Trophoblast cell (in vitro differentiated cells and primary cell): ENCODE measurements at regions not wholly inside any gene's neighbourhood (a gene's known extent, or its start where the extent isn't known, plus 50 kb on each side); places are given as distances from the start of the nearest gene placed in this dataset.

Source experiments
- DNase-seq, 2 donors: peaks; one replicate each; pipeline ENCODE4 v3.0.0-alpha.2; 2016
- H2AFZ ChIP-seq: 2 replicates; pipeline ENCODE4 v1.6.1; 2013; ENCODE audit warnings: low read length, moderate library complexity, mild to moderate bottlenecking; ENCODE audit not compliant: insufficient read depth, poor library complexity
- H2AK5ac ChIP-seq: 2 replicates; pipeline ENCODE4 v1.6.1; 2013; ENCODE audit warnings: mild to moderate bottlenecking, low read length
- H2BK120ac ChIP-seq: 2 replicates; pipeline ENCODE4 v1.6.1; 2013; ENCODE audit warnings: low read length, mild to moderate bottlenecking, moderate library complexity; ENCODE audit not compliant: insufficient read depth, poor library complexity
- H2BK12ac ChIP-seq: 2 replicates; pipeline ENCODE4 v1.6.1; 2013; ENCODE audit warnings: mild to moderate bottlenecking, low read length, moderate library complexity
- H2BK5ac ChIP-seq: 2 replicates; pipeline ENCODE4 v1.6.1; 2013; ENCODE audit warnings: low read length, low read depth, moderate library complexity, mild to moderate bottlenecking; ENCODE audit not compliant: poor library complexity
- H3K14ac ChIP-seq: 2 replicates; pipeline ENCODE4 v1.6.1; 2013; ENCODE audit warnings: mild to moderate bottlenecking, low read length
- H3K18ac ChIP-seq: 2 replicates; pipeline ENCODE4 v1.6.1; 2013; ENCODE audit warnings: mild to moderate bottlenecking, low read length
- H3K23ac ChIP-seq: 2 replicates; pipeline ENCODE4 v1.6.1; 2013; ENCODE audit warnings: low read length
- H3K27ac ChIP-seq: 2 replicates; pipeline ENCODE4 v1.5.1; 2013; ENCODE audit warnings: low read depth, mild to moderate bottlenecking, inconsistent platforms, low read length, moderate library complexity
- H3K27me3 ChIP-seq: 2 replicates; pipeline ENCODE4 v1.6.1; 2013; ENCODE audit warnings: inconsistent platforms, mild to moderate bottlenecking, low read length, moderate library complexity; ENCODE audit not compliant: insufficient read depth
- H3K36me3 ChIP-seq, 2 experiments: 1 replicate in 1 of 2; 2 replicates in 1 of 2; pipeline ENCODE4 v1.6.1; 2013; ENCODE audit warnings: low read length in 2 of 2, mild to moderate bottlenecking in 2 of 2, moderate library complexity in 1 of 2; ENCODE audit not compliant: insufficient read depth in 2 of 2, control insufficient read depth in 1 of 2
- H3K4ac ChIP-seq: 2 replicates; pipeline ENCODE4 v1.6.1; 2013; ENCODE audit warnings: low read depth, mild to moderate bottlenecking, low read length, moderate library complexity
- H3K4me1 ChIP-seq, 2 experiments: 1 replicate in 1 of 2; 2 replicates in 1 of 2; pipeline ENCODE4 v1.6.1; 2013; ENCODE audit warnings: low read length in 2 of 2, mild to moderate bottlenecking in 2 of 2, moderate library complexity in 1 of 2; ENCODE audit not compliant: insufficient read depth in 2 of 2, control insufficient read depth in 1 of 2
- H3K4me2 ChIP-seq: 2 replicates; pipeline ENCODE4 v1.6.1; 2013; ENCODE audit warnings: inconsistent platforms, mild to moderate bottlenecking, low read length, moderate library complexity
- H3K4me3 ChIP-seq: 2 replicates; pipeline ENCODE4 v1.5.1; 2013; ENCODE audit warnings: mild to moderate bottlenecking, low read depth, low read length, inconsistent platforms
- H3K79me1 ChIP-seq: one replicate; pipeline ENCODE4 v1.6.1; 2013; ENCODE audit warnings: low read length
- H3K79me2 ChIP-seq: 2 replicates; pipeline ENCODE4 v1.6.1; 2013; ENCODE audit warnings: low read length, mild to moderate bottlenecking; ENCODE audit not compliant: control insufficient read depth, insufficient read depth, poor library complexity
- H3K9ac ChIP-seq: 2 replicates; pipeline ENCODE4 v1.6.1; 2013; ENCODE audit warnings: mild to moderate bottlenecking, low read length
- H3K9me3 ChIP-seq: 2 replicates; pipeline ENCODE4 v1.6.1; 2013; ENCODE audit warnings: low read depth, mild to moderate bottlenecking, control low read depth, inconsistent platforms, low read length; ENCODE audit not compliant: insufficient read depth
- H4K12ac ChIP-seq: 2 replicates; pipeline ENCODE4 v1.6.1; 2013; ENCODE audit warnings: low read depth, mild to moderate bottlenecking, low read length, moderate library complexity
- H4K8ac ChIP-seq: 2 replicates; pipeline ENCODE4 v1.6.1; 2013; ENCODE audit warnings: low read depth, mild to moderate bottlenecking, low read length, moderate library complexity
- H4K91ac ChIP-seq: one replicate; pipeline ENCODE4 v1.6.1; 2013; ENCODE audit warnings: low read depth, mild to moderate bottlenecking, low read length, moderate library complexity
- WGBS: extraction: QIAGEN DNeasy Blood & Tissue Kit; methylation state at CpG from one replicate; pipeline ENCODE4 v1.1.7; 2013; ENCODE audit warnings: missing lambda C conversion rate; ENCODE audit not compliant: insufficient read length, insufficient coverage; ENCODE audit errors: extremely low coverage; 5-methylcytosine and 5-hydroxymethylcytosine counted together

DNA sequence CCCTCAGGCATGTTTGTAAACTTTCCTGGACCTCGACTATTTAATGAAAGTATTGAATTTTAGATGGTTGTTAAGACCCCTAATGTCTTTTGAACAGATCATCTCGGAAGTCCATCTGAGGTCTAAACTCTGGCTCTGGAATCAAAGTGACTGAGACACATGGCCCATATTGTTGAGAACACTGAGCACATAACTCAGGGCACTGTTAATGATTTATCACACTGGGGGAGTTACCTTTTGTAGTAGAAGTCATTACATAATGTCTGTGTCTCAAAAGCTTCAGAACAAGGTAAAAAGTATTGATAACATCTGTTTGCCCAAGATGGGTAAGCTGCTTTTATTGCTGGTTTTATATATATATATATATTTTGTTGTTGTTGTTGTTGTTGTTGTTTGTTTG is 103.4 kb upstream of the HS3ST1 start:
- Histone ChIP-seq H3K23ac (no peak overlapping the region), H3K9ac (no peak overlapping the region), H3K9me3 (no peaks in the 10 kb centered on the region), H3K27me3 (no peaks in the 10 kb centered on the region), H3K27ac (no peak overlapping the region), H3K79me1 (no peaks in the 10 kb centered on the region), H4K8ac (no peak overlapping the region), H2AK5ac (no peak overlapping the region), H2BK5ac (no peak overlapping the region), H2BK120ac (no peak overlapping the region), H2AFZ (no peak overlapping the region), H3K4me2 (no peak overlapping the region), H3K14ac (no peak overlapping the region), H3K79me2 (no peaks in the 10 kb centered on the region), H3K36me3 (no peaks in the 10 kb centered on the region), H3K18ac (no peak overlapping the region), H4K91ac (no peak overlapping the region), H3K4ac (no peak overlapping the region), H3K4me3 (no peak overlapping the region), H4K12ac (no peak overlapping the region), H3K4me1 (no peaks in the 10 kb centered on the region), H2BK12ac (no peak overlapping the region)
- no peak for DNase-seq
- WGBS, result no CpG with 5 or more reads among the region's 2 CpGs

DNA sequence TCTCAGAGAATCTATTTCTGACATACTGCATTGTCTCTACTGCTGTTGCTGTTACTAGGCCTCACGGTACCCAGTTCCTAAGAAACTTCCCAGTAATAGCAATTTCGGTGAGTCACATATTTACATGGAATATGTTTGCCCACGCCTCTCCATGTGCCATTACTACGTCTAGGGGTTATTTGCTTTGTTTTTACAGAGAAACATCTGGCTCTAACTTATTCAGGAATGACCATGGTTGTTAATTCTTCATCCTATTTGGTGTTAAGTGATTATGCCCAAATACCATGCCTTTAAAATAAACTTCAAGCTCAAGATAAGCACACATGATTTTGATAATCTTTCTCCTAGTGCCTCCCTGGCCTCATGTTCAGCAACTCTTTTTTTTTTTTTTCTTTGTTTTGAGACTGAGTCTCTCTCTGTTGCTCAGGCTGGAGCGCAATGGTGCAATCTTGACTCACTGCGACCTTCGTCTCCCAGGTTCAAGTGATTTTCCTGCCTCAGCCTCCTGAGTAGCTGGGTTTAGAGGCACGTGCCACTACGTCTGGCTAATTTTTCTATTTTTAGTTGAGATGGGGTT is 101.0 kb upstream of the HS3ST1 start:
- Histone ChIP-seq H3K14ac (no peak overlapping the region), H3K18ac (no peak overlapping the region)
- no CpG with 5 or more reads among the region's 9 CpGs for WGBS

DNA sequence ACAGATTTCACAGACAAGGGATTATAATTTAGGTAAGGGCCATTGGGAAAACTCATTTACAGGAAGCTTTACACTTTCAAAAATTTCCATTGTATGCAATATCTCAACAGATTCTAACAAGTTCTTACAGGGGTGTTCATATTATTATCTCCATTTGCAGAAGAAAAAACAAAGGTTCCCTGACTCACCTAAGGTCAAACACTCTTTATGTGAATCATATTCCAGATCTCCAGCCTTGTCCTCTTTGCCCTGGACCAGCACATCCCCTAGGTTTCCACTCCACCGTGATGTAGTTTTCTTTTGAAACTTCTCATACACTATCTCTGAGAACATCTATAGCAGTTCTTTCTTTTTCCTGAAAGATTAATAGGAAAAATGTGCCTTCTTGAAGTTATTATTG is 96.4 kb upstream of the HS3ST1 start:
- Histone ChIP-seq H3K9me3 (no peaks in the 10 kb centered on the region), H3K27me3 (no peaks in the 10 kb centered on the region), H3K18ac (no peak overlapping the region), H2AFZ (no peak overlapping the region), H3K79me2 (no peaks in the 10 kb centered on the region), H3K14ac (no peak overlapping the region), H2AK5ac (no peak overlapping the region), H2BK120ac (no peak overlapping the region), H3K27ac (no peak overlapping the region), H3K4me2 (no peak overlapping the region), H3K23ac (no peak overlapping the region), H3K4me1 (no peaks in the 10 kb centered on the region), H3K4me3 (no peak overlapping the region), H3K36me3 (no peaks in the 10 kb centered on the region), H4K91ac (no peak overlapping the region), H2BK12ac (no peak overlapping the region), H2BK5ac (no peak overlapping the region), H4K8ac (no peak overlapping the region), H3K9ac (no peak overlapping the region), H3K79me1 (no peaks in the 10 kb centered on the region), H3K4ac (no peak overlapping the region), H4K12ac (no peak overlapping the region)
- no CpG with 5 or more reads among the region's 1 CpG for WGBS
- DNase-seq, result no peak

More for the DNA sequence above, 101.0 kb upstream of the HS3ST1 start:
- no peak for DNase-seq
- Histone ChIP-seq H3K4me3 (no peak overlapping the region), H2BK5ac (no peak overlapping the region), H3K4me1 (no peaks in the 10 kb centered on the region), H2AFZ (no peak overlapping the region), H2BK120ac (no peak overlapping the region), H3K27me3 (no peaks in the 10 kb centered on the region), H2AK5ac (no peak overlapping the region), H3K9me3 (no peaks in the 10 kb centered on the region), H4K8ac (no peak overlapping the region), H3K27ac (no peak overlapping the region), H3K4ac (no peak overlapping the region), H3K36me3 (no peaks in the 10 kb centered on the region), H3K23ac (no peak overlapping the region), H3K79me2 (no peaks in the 10 kb centered on the region), H3K9ac (no peak overlapping the region), H4K91ac (no peak overlapping the region), H3K79me1 (no peaks in the 10 kb centered on the region), H4K12ac (no peak overlapping the region), H2BK12ac (no peak overlapping the region), H3K4me2 (no peak overlapping the region)

DNA sequence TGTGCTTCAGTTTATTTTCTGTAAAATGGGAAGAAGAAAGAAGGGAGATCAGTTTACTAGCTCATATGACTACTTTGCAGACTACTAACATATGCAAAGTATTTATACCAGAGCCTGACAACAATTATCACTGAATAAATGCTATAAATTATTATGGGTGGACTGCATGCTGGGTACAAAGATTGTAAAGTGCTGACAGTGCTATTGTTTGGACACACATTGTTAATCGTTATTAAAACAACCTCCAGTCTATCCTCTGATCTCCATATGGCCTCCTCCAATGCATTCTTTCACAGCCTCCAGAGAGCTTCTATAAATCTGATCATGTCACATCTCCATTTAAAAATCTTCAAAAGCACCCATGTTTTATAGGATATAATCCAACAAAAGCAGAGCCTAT is 90.1 kb upstream of the HS3ST1 start:
- no peaks in the 10 kb centered on the region for H3K79me2 ChIP-seq
- H3K9ac ChIP-seq, result no peak overlapping the region
- no peak overlapping the region for H2BK12ac ChIP-seq
- no peaks in the 10 kb centered on the region for H3K36me3 ChIP-seq
- no peak overlapping the region for H3K14ac ChIP-seq
- H2AK5ac ChIP-seq, result no peak overlapping the region
- no peak overlapping the region for H4K12ac ChIP-seq
- H2BK120ac ChIP-seq, result no peak overlapping the region
- H3K23ac ChIP-seq, result no peak overlapping the region
- H3K9me3 ChIP-seq, result no peaks in the 10 kb centered on the region
- no peak overlapping the region for H2BK5ac ChIP-seq
- H3K27ac ChIP-seq, result no peak overlapping the region
- no peak overlapping the region for H4K8ac ChIP-seq
- no peak overlapping the region for H3K4ac ChIP-seq
- no peak overlapping the region for H3K4me2 ChIP-seq
- H3K18ac ChIP-seq, result no peak overlapping the region
- no peak overlapping the region for H2AFZ ChIP-seq
- no peak overlapping the region for H3K4me3 ChIP-seq
- WGBS, result no CpG with 5 or more reads among the region's 1 CpG
- DNase-seq, result no peak
- H3K4me1 ChIP-seq, result peaks cover 0 to 2% of the 10 kb centered on the region in 2 experiments
- no peaks in the 10 kb centered on the region for H3K27me3 ChIP-seq
- no peak overlapping the region for H4K91ac ChIP-seq
- H3K79me1 ChIP-seq, result no peaks in the 10 kb centered on the region
